HG03442 (cell line): ENCODE measurements at regions not wholly inside any gene's neighbourhood (a gene's known extent, or its start where the extent isn't known, plus 50 kb on each side); places are given as distances from the start of the nearest gene placed in this dataset.

Experiments used
- ATAC-seq: cut with Tn5 transposase; IDR thresholded peaks from one replicate; pipeline ENCODE4 v1.9.1; 2021; ENCODE audit warnings: mild to moderate bottlenecking, moderate library complexity; ENCODE audit not compliant: unreplicated experiment

- no peak for ATAC-seq
Observed at GRCh38 chr21:35940074-35940927, 120.0 kb downstream of the SETD4 start.

- ATAC-seq, result no peak
Observed at GRCh38 chr21:35938446-35938845, 121.9 kb downstream of the SETD4 start.

- ATAC-seq, result no peak
Observed at GRCh38 chr21:35933466-35933865, 126.9 kb downstream of the SETD4 start.

GRCh38 chr21:35932232-35932911 is 128.0 kb downstream of the SETD4 start:
- ATAC-seq, result no peak

GRCh38 chr21:35929901-35930300 is 130.4 kb downstream of the SETD4 start:
- ATAC-seq, result no peak

GRCh38 chr21:35927262-35927661 is 133.1 kb downstream of the SETD4 start:
- ATAC-seq, result no peak

GRCh38 chr21:35926003-35926740 is 134.2 kb downstream of the SETD4 start:
- ATAC-seq, result no peak

- no peak for ATAC-seq
Observed at GRCh38 chr21:35925497-35925896, 134.8 kb downstream of the SETD4 start.

GRCh38 chr21:35924714-35925301 is 135.5 kb downstream of the SETD4 start:
- ATAC-seq, result no peak

GRCh38 chr21:35923971-35924370 is 136.4 kb downstream of the SETD4 start:
- ATAC-seq, result no peak

- no peak for ATAC-seq
Observed at GRCh38 chr21:35922618-35923017, 137.7 kb downstream of the SETD4 start.

- ATAC-seq, result no peak
Observed at GRCh38 chr21:35921471-35921870, 138.9 kb downstream of the SETD4 start.

- ATAC-seq, result no peak
Observed at GRCh38 chr21:35920436-35920835, 139.9 kb downstream of the SETD4 start.

GRCh38 chr21:35915030-35915429 is 145.3 kb downstream of the SETD4 start:
- ATAC-seq, result no peak

GRCh38 chr21:35911412-35912191 is 148.7 kb downstream of the SETD4 start:
- no peak for ATAC-seq

GRCh38 chr21:35909456-35910223 is 150.7 kb downstream of the SETD4 start:
- ATAC-seq, result no peak

GRCh38 chr21:35908311-35909078 is 151.8 kb downstream of the SETD4 start:
- ATAC-seq, result no peak

GRCh38 chr21:35906586-35906985 is 153.7 kb downstream of the SETD4 start:
- no peak for ATAC-seq

GRCh38 chr21:35905963-35906345 is 154.4 kb downstream of the SETD4 start:
- no peak for ATAC-seq
